ENCODE measurements at regions not wholly inside any gene's neighbourhood (a gene's known extent, or its start where the extent isn't known, plus 50 kb on each side); places are given as distances from the start of the nearest gene placed in this dataset.

DNA sequence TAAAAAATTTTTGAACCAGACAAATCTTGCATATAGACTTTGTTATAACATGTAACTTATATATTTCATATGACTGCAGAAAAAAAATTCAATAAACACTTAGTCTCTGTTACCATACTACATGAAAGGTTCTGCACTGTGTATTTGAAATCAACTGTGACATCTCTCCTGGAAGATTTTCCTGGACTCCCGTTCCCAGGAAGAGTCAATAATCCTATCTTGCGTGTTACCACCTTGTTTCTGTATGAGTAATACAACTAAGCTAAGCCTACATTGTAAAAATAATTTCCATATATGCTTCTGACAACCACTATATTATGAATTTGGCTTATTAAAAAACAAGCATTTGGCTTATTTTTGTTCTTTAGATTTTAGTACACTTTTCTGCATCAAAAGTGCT, 665.6 kb upstream of the SOX9 start:
- H3K4me3 ChIP-seq (ENCODE audit: low read depth, low read length) = no peak overlapping the region
- no peak overlapping the region for H3K9ac ChIP-seq (ENCODE audit: low read length)
- no peaks in the 10 kb centered on the region for H3K27me3 ChIP-seq (ENCODE audit: insufficient read depth, low read length)
- no peak overlapping the region for H3K4me2 ChIP-seq (ENCODE audit: low read length)
- H2AFZ ChIP-seq (ENCODE audit: insufficient read depth, low read length, poor library complexity) = no peak overlapping the region
- no peak overlapping the region for H3K14ac ChIP-seq (ENCODE audit: low read length)
- H3K4me1 ChIP-seq (ENCODE audit: control insufficient read depth in 1 of 2, insufficient read depth in 2 of 2, low read length in 2 of 2) = no peaks in the 10 kb centered on the region
- no peak overlapping the region for H3K23ac ChIP-seq (ENCODE audit: low read length)
- H2BK12ac ChIP-seq (ENCODE audit: low read length) = no peak overlapping the region
- no peak overlapping the region for H3K18ac ChIP-seq (ENCODE audit: low read length)
- H3K27ac ChIP-seq (ENCODE audit: low read depth, low read length) = no peak overlapping the region
- WGBS (ENCODE audit: extremely low coverage, insufficient coverage, insufficient read length) = no CpG with 5 or more reads among the region's 2 CpGs
- H2BK5ac ChIP-seq (ENCODE audit: low read depth, low read length, poor library complexity) = no peak overlapping the region
- no peak for DNase-seq
- H2AK5ac ChIP-seq (ENCODE audit: low read length) = no peak overlapping the region
- H3K36me3 ChIP-seq (ENCODE audit: control insufficient read depth in 1 of 2, insufficient read depth in 2 of 2, low read length in 2 of 2) = no peaks in the 10 kb centered on the region
- no peak overlapping the region for H4K12ac ChIP-seq (ENCODE audit: low read depth, low read length)
- no peak overlapping the region for H3K4ac ChIP-seq (ENCODE audit: low read depth, low read length)
- H3K79me2 ChIP-seq (ENCODE audit: control insufficient read depth, insufficient read depth, low read length, poor library complexity) = no peaks in the 10 kb centered on the region
- no peak overlapping the region for H4K91ac ChIP-seq (ENCODE audit: low read depth, low read length)
- no peaks in the 10 kb centered on the region for H3K79me1 ChIP-seq (ENCODE audit: low read length)
- no peaks in the 10 kb centered on the region for H3K9me3 ChIP-seq (ENCODE audit: insufficient read depth, low read depth, low read length)
- no peak overlapping the region for H4K8ac ChIP-seq (ENCODE audit: low read depth, low read length)
- H2BK120ac ChIP-seq (ENCODE audit: insufficient read depth, low read length, poor library complexity) = no peak overlapping the region

DNA sequence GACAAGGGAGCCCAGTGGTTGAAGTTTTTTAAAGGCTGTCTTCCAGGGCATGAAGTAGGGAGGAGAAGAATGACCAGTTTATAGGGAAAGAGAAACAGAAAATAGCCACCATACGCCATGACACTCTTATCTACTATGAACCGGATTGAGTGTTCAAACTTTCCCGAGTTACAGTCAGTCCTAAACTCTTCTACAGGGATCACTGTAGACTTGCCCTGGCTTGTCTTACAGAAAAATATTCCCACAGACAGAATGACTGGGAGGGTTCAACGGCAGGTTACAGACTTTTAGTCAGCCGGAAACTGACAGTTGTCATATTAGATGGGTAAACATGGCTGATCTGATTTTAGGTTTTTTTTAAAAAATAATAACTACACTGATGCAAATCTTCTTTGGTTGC, 662.5 kb upstream of the SOX9 start:
- Histone ChIP-seq H2BK120ac (ENCODE audit: insufficient read depth, low read length, poor library complexity) (no peak overlapping the region), H3K9me3 (ENCODE audit: insufficient read depth, low read depth, low read length) (no peaks in the 10 kb centered on the region), H3K36me3 (ENCODE audit: control insufficient read depth in 1 of 2, insufficient read depth in 2 of 2, low read length in 2 of 2) (no peaks in the 10 kb centered on the region), H3K79me1 (ENCODE audit: low read length) (peaks cover 2% of the 10 kb centered on the region), H3K4me1 (ENCODE audit: control insufficient read depth in 1 of 2, insufficient read depth in 2 of 2, low read length in 2 of 2) (peaks cover 0 to 2% of the 10 kb centered on the region in 2 experiments), H4K8ac (ENCODE audit: low read depth, low read length) (no peak overlapping the region), H3K4ac (ENCODE audit: low read depth, low read length) (no peak overlapping the region), H2BK5ac (ENCODE audit: low read depth, low read length, poor library complexity) (no peak overlapping the region), H3K4me3 (ENCODE audit: low read depth, low read length) (no peak overlapping the region), H4K91ac (ENCODE audit: low read depth, low read length) (no peak overlapping the region), H2AK5ac (ENCODE audit: low read length) (no peak overlapping the region), H3K4me2 (ENCODE audit: low read length) (no peak overlapping the region), H3K23ac (ENCODE audit: low read length) (no peak overlapping the region), H3K27me3 (ENCODE audit: insufficient read depth, low read length) (no peaks in the 10 kb centered on the region), H2AFZ (ENCODE audit: insufficient read depth, low read length, poor library complexity) (no peak overlapping the region), H3K18ac (ENCODE audit: low read length) (no peak overlapping the region), H4K12ac (ENCODE audit: low read depth, low read length) (no peak overlapping the region), H3K9ac (ENCODE audit: low read length) (no peak overlapping the region), H3K79me2 (ENCODE audit: control insufficient read depth, insufficient read depth, low read length, poor library complexity) (no peaks in the 10 kb centered on the region), H3K27ac (ENCODE audit: low read depth, low read length) (no peak overlapping the region), H3K14ac (ENCODE audit: low read length) (no peak overlapping the region), H2BK12ac (ENCODE audit: low read length) (no peak overlapping the region)
- no peak for DNase-seq
- WGBS (ENCODE audit: extremely low coverage, insufficient coverage, insufficient read length) = no CpG with 5 or more reads among the region's 5 CpGs

DNA sequence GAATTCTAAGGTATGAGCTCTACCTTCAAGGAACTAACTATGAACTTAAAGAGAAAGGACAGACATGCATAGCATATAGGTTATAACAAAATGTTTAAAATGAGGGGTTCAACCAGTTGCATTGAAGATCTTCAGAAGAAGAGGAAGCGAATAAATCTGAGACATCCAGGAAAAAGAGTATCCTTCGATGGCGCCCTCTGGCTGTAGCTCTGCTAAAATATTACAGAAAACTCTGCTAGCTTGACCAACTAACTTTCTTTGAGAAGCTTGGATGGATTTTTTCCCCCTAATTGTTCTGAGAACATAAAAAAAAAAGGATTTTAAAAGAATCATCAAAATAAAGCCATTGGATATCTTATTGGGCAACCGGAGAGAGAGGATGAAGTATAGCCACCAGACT, 659.9 kb upstream of the SOX9 start:
- Histone ChIP-seq H3K14ac (ENCODE audit: low read length) (no peak overlapping the region), H3K4me3 (ENCODE audit: low read depth, low read length) (no peak overlapping the region), H3K4me2 (ENCODE audit: low read length) (no peak overlapping the region), H3K9ac (ENCODE audit: low read length) (no peak overlapping the region), H4K8ac (ENCODE audit: low read depth, low read length) (no peak overlapping the region), H3K4me1 (ENCODE audit: control insufficient read depth in 1 of 2, insufficient read depth in 2 of 2, low read length in 2 of 2) (peaks cover 2 to 5% of the 10 kb centered on the region in 2 experiments), H2BK120ac (ENCODE audit: insufficient read depth, low read length, poor library complexity) (no peak overlapping the region), H3K36me3 (ENCODE audit: control insufficient read depth in 1 of 2, insufficient read depth in 2 of 2, low read length in 2 of 2) (no peaks in the 10 kb centered on the region), H2AK5ac (ENCODE audit: low read length) (no peak overlapping the region), H3K9me3 (ENCODE audit: insufficient read depth, low read depth, low read length) (no peaks in the 10 kb centered on the region), H3K79me2 (ENCODE audit: control insufficient read depth, insufficient read depth, low read length, poor library complexity) (no peaks in the 10 kb centered on the region), H2BK5ac (ENCODE audit: low read depth, low read length, poor library complexity) (no peak overlapping the region), H3K79me1 (ENCODE audit: low read length) (peaks cover 6% of the 10 kb centered on the region), H4K91ac (ENCODE audit: low read depth, low read length) (no peak overlapping the region), H3K18ac (ENCODE audit: low read length) (no peak overlapping the region), H4K12ac (ENCODE audit: low read depth, low read length) (no peak overlapping the region), H3K27ac (ENCODE audit: low read depth, low read length) (no peak overlapping the region), H3K23ac (ENCODE audit: low read length) (no peak overlapping the region), H3K4ac (ENCODE audit: low read depth, low read length) (no peak overlapping the region), H2BK12ac (ENCODE audit: low read length) (no peak overlapping the region), H2AFZ (ENCODE audit: insufficient read depth, low read length, poor library complexity) (no peak overlapping the region), H3K27me3 (ENCODE audit: insufficient read depth, low read length) (no peaks in the 10 kb centered on the region)
- no CpG with 5 or more reads among the region's 4 CpGs for WGBS (ENCODE audit: extremely low coverage, insufficient coverage, insufficient read length)
- no peak for DNase-seq

DNA sequence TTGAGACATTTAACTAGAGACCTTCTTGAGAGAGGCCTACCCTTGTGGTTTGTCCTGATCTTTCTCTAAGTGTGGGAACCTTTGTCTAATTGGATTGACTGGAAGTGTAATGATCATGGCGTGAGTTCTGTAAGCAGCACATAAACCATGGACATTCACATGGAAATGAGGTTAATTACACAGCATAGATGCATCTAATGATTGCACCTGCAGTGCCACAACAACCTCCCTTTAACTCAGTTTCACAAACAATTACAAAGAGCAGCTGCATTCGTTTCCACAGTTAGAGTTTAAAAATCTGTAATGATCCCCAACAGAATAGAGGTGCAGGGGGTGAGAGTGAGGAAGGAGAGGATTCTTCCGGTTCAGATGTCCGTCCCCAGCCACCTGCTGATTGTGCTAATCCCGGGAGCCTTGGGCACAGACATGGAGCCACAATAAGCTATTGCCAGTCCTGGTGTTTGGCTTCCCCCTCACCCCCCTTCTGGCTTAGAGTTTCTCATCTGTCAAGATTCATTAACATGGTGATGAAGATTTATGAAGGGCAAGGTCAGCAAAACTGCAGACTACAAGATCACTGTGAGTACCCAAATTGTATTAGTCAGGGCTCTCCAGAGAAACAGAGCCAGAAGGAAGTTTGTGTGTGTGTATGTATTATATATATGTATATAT, 659.2 kb upstream of the SOX9 start:
- no peak overlapping the region for H3K9ac ChIP-seq (ENCODE audit: low read length)
- H3K79me2 ChIP-seq (ENCODE audit: control insufficient read depth, insufficient read depth, low read length, poor library complexity) = no peaks in the 10 kb centered on the region
- no peak overlapping the region for H4K8ac ChIP-seq (ENCODE audit: low read depth, low read length)
- peaks cover 2 to 5% of the 10 kb centered on the region in 2 experiments for H3K4me1 ChIP-seq (ENCODE audit: control insufficient read depth in 1 of 2, insufficient read depth in 2 of 2, low read length in 2 of 2)
- H3K9me3 ChIP-seq (ENCODE audit: insufficient read depth, low read depth, low read length) = no peaks in the 10 kb centered on the region
- DNase-seq = no peak
- H3K27ac ChIP-seq (ENCODE audit: low read depth, low read length) = no peak overlapping the region
- no peak overlapping the region for H3K4ac ChIP-seq (ENCODE audit: low read depth, low read length)
- H2BK120ac ChIP-seq (ENCODE audit: insufficient read depth, low read length, poor library complexity) = no peak overlapping the region
- no peak overlapping the region for H3K18ac ChIP-seq (ENCODE audit: low read length)
- no peaks in the 10 kb centered on the region for H3K36me3 ChIP-seq (ENCODE audit: control insufficient read depth in 1 of 2, insufficient read depth in 2 of 2, low read length in 2 of 2)
- no peak overlapping the region for H3K4me3 ChIP-seq (ENCODE audit: low read depth, low read length)
- H3K14ac ChIP-seq (ENCODE audit: low read length) = no peak overlapping the region
- no peak overlapping the region for H3K23ac ChIP-seq (ENCODE audit: low read length)
- no peak overlapping the region for H4K12ac ChIP-seq (ENCODE audit: low read depth, low read length)
- WGBS (ENCODE audit: extremely low coverage, insufficient coverage, insufficient read length) = no CpG with 5 or more reads among the region's 5 CpGs
- H3K4me2 ChIP-seq (ENCODE audit: low read length) = no peak overlapping the region
- H3K27me3 ChIP-seq (ENCODE audit: insufficient read depth, low read length) = no peaks in the 10 kb centered on the region
- H4K91ac ChIP-seq (ENCODE audit: low read depth, low read length) = peak overlapping the region; percentile 43
- H3K79me1 ChIP-seq (ENCODE audit: low read length) = peaks cover 6% of the 10 kb centered on the region
- no peak overlapping the region for H2BK5ac ChIP-seq (ENCODE audit: low read depth, low read length, poor library complexity)
- H2BK12ac ChIP-seq (ENCODE audit: low read length) = no peak overlapping the region
- no peak overlapping the region for H2AK5ac ChIP-seq (ENCODE audit: low read length)
- H2AFZ ChIP-seq (ENCODE audit: insufficient read depth, low read length, poor library complexity) = no peak overlapping the region
